ENCODE measurements at regions not wholly inside any gene's neighbourhood (a gene's known extent, or its start where the extent isn't known, plus 50 kb on each side); places are given as distances from the start of the nearest gene placed in this dataset.

- FAIRE-seq = no peak
Measured at GRCh38 chr18:1993866-1994265, 577.4 kb downstream of the METTL4 start.

GRCh38 chr18:1994471-1994870, 576.8 kb downstream of the METTL4 start:
- FAIRE-seq = no peak

GRCh38 chr18:1995041-1995612, 576.2 kb downstream of the METTL4 start:
- no peak for FAIRE-seq

- FAIRE-seq = no peak
Measured at GRCh38 chr18:1998121-1998520, 573.2 kb downstream of the METTL4 start.

- no peak for FAIRE-seq
Measured at GRCh38 chr18:1999387-1999786, 571.9 kb downstream of the METTL4 start.

GRCh38 chr18:2002151-2002550, 569.2 kb downstream of the METTL4 start:
- FAIRE-seq = no peak

GRCh38 chr18:2002604-2003003, 568.7 kb downstream of the METTL4 start:
- FAIRE-seq = no peak

GRCh38 chr18:2009942-2010697, 561.2 kb downstream of the METTL4 start:
- no peak for FAIRE-seq

- no peak for FAIRE-seq
Measured at GRCh38 chr18:2027016-2027415, 544.3 kb downstream of the METTL4 start.

GRCh38 chr18:2027756-2028155, 543.5 kb downstream of the METTL4 start:
- no peak for FAIRE-seq

- no peak for FAIRE-seq
Measured at GRCh38 chr18:2028986-2029385, 542.3 kb downstream of the METTL4 start.

- no peak for FAIRE-seq
Measured at GRCh38 chr18:2030647-2031046, 540.7 kb downstream of the METTL4 start.

- no peak for FAIRE-seq
Measured at GRCh38 chr18:2032036-2032435, 539.3 kb downstream of the METTL4 start.

GRCh38 chr18:2035056-2035455, 536.2 kb downstream of the METTL4 start:
- FAIRE-seq = no peak

- no peak for FAIRE-seq
Measured at GRCh38 chr18:2036086-2036485, 535.2 kb downstream of the METTL4 start.

- no peak for FAIRE-seq
Measured at GRCh38 chr18:2040279-2040678, 531.0 kb downstream of the METTL4 start.

GRCh38 chr18:2049986-2050385, 521.3 kb downstream of the METTL4 start:
- FAIRE-seq = no peak

- FAIRE-seq = no peak
Measured at GRCh38 chr18:2050702-2051201, 520.6 kb downstream of the METTL4 start.

GRCh38 chr18:2053490-2054089, 517.7 kb downstream of the METTL4 start:
- no peak for FAIRE-seq

GRCh38 chr18:2059336-2059735, 512.0 kb downstream of the METTL4 start:
- no peak for FAIRE-seq

GRCh38 chr18:2060086-2060485, 511.2 kb downstream of the METTL4 start:
- FAIRE-seq = no peak

- FAIRE-seq = no peak
Measured at GRCh38 chr18:2070631-2071030, 500.7 kb downstream of the METTL4 start.

- no peak for FAIRE-seq
Measured at GRCh38 chr18:2075499-2075898, 495.8 kb downstream of the METTL4 start.

- no peak for FAIRE-seq
Measured at GRCh38 chr18:2082676-2083075, 488.6 kb downstream of the METTL4 start.
